ENCODE measurements at regions not wholly inside any gene's neighbourhood (a gene's known extent, or its start where the extent isn't known, plus 50 kb on each side); places are given as distances from the start of the nearest gene placed in this dataset.

DNA sequence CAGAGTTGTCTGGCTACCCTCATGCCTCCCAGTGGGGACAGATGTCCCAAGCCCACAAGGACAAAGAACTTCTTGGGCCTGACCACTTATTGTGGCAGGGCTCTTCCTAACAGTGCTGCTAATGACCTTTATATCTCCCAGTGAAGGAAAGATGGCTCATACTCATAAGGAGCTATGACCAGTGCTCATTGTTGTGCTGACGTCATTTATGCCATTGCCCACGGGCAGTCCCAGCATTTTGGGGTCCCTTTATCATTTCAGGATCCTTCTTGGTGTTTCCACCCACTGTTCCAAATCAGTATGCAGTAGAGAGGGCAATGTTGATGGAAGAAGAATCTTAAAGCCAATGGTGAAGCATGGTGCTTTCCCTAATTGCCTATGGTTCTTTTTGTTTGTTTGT lies 1640.0 kb upstream of the PRR20A start:
- Histone ChIP-seq H4K91ac (replicated peaks; ENCODE audit: insufficient read length, low read length) (no peak overlapping the region), H3K4me1 (replicated peaks in 1 of 4; ENCODE audit: control insufficient read depth in 3 of 4, insufficient read depth in 4 of 4, low read length in 3 of 4) (no peaks in the 10 kb centered on the region), H2BK12ac (ENCODE audit: low read depth, low read length) (no peak overlapping the region), H4K20me1 (replicated peaks in 1 of 2; ENCODE audit: control insufficient read depth in 1 of 2, insufficient read depth in 2 of 2, low read length in 2 of 2) (no peaks in the 10 kb centered on the region), H3K36me3 (ENCODE audit: control insufficient read depth in 2 of 4, insufficient read depth in 4 of 4, low read length in 3 of 4) (no peaks in the 10 kb centered on the region), H3K79me2 (ENCODE audit: control insufficient read depth in 1 of 2, insufficient read depth in 2 of 2, low read length in 2 of 2) (no peaks in the 10 kb centered on the region), H3K79me1 (ENCODE audit: low read depth, low read length) (no peaks in the 10 kb centered on the region), H3K27ac (ENCODE audit: low read depth, low read length) (no peak overlapping the region), H2BK15ac (ENCODE audit: low read length) (no peak overlapping the region), H3K23me2 (ENCODE audit: low read depth, low read length) (no peaks in the 10 kb centered on the region), H3K9me3 (ENCODE audit: insufficient read depth in 2 of 2, low read depth in 1 of 2, low read length in 1 of 2) (0 out of 4 replicates have a peak, but pooled peaks cover 0 to 2% of the 10 kb centered on the region in 2 experiments), H2BK5ac (ENCODE audit: low read depth, low read length) (no peak overlapping the region), H3K9ac (replicated peaks in 1 of 4; ENCODE audit: extremely low read depth in 1 of 4, low read depth in 3 of 4, low read length in 3 of 4) (no peak overlapping the region), H2BK120ac (replicated peaks; ENCODE audit: low read depth, low read length) (no peak overlapping the region), H3K14ac (ENCODE audit: insufficient read length) (no peak overlapping the region), H3K4me2 (ENCODE audit: insufficient read depth in 1 of 2, low read depth in 2 of 2, low read length in 2 of 2) (no peak overlapping the region), H4K5ac (ENCODE audit: insufficient read length, low read depth, low read length) (no peak overlapping the region), H4K8ac (ENCODE audit: extremely low read depth, insufficient read depth, low read length) (no peak overlapping the region), H2AK5ac (ENCODE audit: low read depth, low read length) (no peak overlapping the region), H3K4me3 (ENCODE audit: extremely low read depth in 1 of 4, insufficient read depth in 2 of 4, low read depth in 3 of 4, low read length in 4 of 4) (no peak overlapping the region), H3K4ac (replicated peaks; ENCODE audit: insufficient read length, low read depth, low read length) (no peak overlapping the region), H2BK20ac (ENCODE audit: low read length) (no peak overlapping the region), H3K18ac (ENCODE audit: extremely low read depth, low read length) (no peak overlapping the region), H2AFZ (ENCODE audit: low read length) (no peak overlapping the region), H3K27me3 (replicated peaks in 1 of 4; ENCODE audit: control insufficient read depth in 3 of 4, extremely low read depth in 1 of 4, insufficient read depth in 3 of 4, low read length in 3 of 4) (no peaks in the 10 kb centered on the region), H3K23ac (ENCODE audit: insufficient read length) (no peak overlapping the region), H3K56ac (replicated peaks; ENCODE audit: insufficient read length, low read depth, low read length) (no peak overlapping the region)
- DNase-seq (ENCODE audit: low read depth in 1 of 2, low spot score in 2 of 2) = no peak
- 95% methylated on average over 2 of the region's 2 CpGs; no CpG with 5 or more reads in 1 of the 2 experiments for WGBS, 2 experiments (ENCODE audit: extremely low coverage in 1 of 2, insufficient coverage in 1 of 2, insufficient read length in 1 of 2, insufficient replicate concordance in 2 of 2, low coverage in 1 of 2, low lambda C conversion rate in 2 of 2, missing lambda C conversion rate in 1 of 2)
- TF ChIP-seq SAP30 (IDR thresholded peaks at IDR 0.05; ENCODE audit: insufficient read depth, insufficient replicate concordance, low read length) = no peak
- TF ChIP-seq CEBPB (IDR thresholded peaks at IDR 0.05; ENCODE audit: low read depth, low read length) = no peak
- TF ChIP-seq SP1 (IDR thresholded peaks at IDR 0.05; ENCODE audit: low read depth, low read length) = no peak
- no peak for TF ChIP-seq BRCA1 (IDR thresholded peaks at IDR 0.05; ENCODE audit: low read depth, low read length)
- TF ChIP-seq RBBP5 (IDR thresholded peaks at IDR 0.05; ENCODE audit: borderline replicate concordance, low read depth, low read length) = no peak
- TF ChIP-seq EP300 (IDR thresholded peaks at IDR 0.05; ENCODE audit: borderline replicate concordance in 1 of 2, low read depth in 2 of 2, low read length in 2 of 2) = no peak
- TF ChIP-seq NRF1 (IDR thresholded peaks at IDR 0.05; ENCODE audit: low read depth, low read length) = no peak
- TF ChIP-seq POU5F1 (IDR thresholded peaks at IDR 0.05; ENCODE audit: low read depth, low read length) = no peak
- ChIA-PET POLR2A (ENCODE audit: partially characterized antibody) (no interaction called here), CTCF (ENCODE audit: partially characterized antibody) (interaction anchor here (0.6 kb wide), 1 partner anchor 212 kb away, joined by 3 read pairs; no protein-coding TSS in a partner anchor)
- no peak for FAIRE-seq

All from H1 (cell line).